ENCODE measurements at regions not wholly inside any gene's neighbourhood (a gene's known extent, or its start where the extent isn't known, plus 50 kb on each side); places are given as distances from the start of the nearest gene placed in this dataset.

DNA sequence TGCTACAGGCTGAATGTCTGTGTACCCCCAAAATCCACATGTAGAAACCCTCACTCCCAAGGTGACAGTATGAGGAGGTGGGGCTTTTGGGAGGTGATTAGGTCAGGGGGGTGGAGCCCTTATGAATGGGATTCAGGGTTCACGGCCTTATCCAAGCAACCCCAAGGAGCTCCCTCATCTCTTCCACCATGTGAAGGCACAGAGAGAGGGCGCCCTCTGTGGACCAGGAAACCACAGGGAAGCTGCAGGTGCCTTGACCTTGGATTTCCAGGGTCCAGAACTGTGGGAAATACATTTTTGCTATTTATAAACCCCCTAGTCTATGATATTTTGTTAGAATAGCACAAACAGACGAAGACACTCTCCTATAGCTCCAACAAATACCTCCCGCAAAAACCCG, 53.6 kb upstream of the IRX2 start:
- TF ChIP-seq, protein P1, sequence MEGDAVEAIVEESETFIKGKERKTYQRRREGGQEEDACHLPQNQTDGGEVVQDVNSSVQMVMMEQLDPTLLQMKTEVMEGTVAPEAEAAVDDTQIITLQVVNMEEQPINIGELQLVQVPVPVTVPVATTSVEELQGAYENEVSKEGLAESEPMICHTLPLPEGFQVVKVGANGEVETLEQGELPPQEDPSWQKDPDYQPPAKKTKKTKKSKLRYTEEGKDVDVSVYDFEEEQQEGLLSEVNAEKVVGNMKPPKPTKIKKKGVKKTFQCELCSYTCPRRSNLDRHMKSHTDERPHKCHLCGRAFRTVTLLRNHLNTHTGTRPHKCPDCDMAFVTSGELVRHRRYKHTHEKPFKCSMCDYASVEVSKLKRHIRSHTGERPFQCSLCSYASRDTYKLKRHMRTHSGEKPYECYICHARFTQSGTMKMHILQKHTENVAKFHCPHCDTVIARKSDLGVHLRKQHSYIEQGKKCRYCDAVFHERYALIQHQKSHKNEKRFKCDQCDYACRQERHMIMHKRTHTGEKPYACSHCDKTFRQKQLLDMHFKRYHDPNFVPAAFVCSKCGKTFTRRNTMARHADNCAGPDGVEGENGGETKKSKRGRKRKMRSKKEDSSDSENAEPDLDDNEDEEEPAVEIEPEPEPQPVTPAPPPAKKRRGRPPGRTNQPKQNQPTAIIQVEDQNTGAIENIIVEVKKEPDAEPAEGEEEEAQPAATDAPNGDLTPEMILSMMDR (IDR thresholded peaks at IDR 0.05) = no peak
- no peak for TF ChIP-seq POLR2A (IDR thresholded peaks at IDR 0.05)
- TF ChIP-seq EP300 (IDR thresholded peaks at IDR 0.05) = no peak
- TF ChIP-seq POLR2AphosphoS5 (IDR thresholded peaks at IDR 0.05) = no peak

Measured in sigmoid colon (tissue), 4 donors.